GM13976 (cell line): ENCODE measurements at regions not wholly inside any gene's neighbourhood (a gene's known extent, or its start where the extent isn't known, plus 50 kb on each side); places are given as distances from the start of the nearest gene placed in this dataset.

Experiments used
- DNase-seq: peaks from one replicate; pipeline ENCODE4 v3.0.0; 2012; ENCODE audit warnings: low spot score
- CTCF ChIP-seq: IDR thresholded peaks from 2 replicates; pipeline ENCODE4 v1.5.1; 2012; ENCODE audit warnings: borderline replicate concordance, mild to moderate bottlenecking; ENCODE audit not compliant: insufficient read depth; ENCODE audit errors: extremely low read depth, missing control alignments, control extremely low read depth
- in situ Hi-C: fragments of 300-500 bp; cut with MboI; formaldehyde crosslinking; loops from one replicate; pipeline ENCODE4 v1.12.0; 2022; ENCODE audit warnings: low sequenced_read_pairs, mixed read lengths, inconsistent platforms; ENCODE audit not compliant: unreplicated experiment

DNA sequence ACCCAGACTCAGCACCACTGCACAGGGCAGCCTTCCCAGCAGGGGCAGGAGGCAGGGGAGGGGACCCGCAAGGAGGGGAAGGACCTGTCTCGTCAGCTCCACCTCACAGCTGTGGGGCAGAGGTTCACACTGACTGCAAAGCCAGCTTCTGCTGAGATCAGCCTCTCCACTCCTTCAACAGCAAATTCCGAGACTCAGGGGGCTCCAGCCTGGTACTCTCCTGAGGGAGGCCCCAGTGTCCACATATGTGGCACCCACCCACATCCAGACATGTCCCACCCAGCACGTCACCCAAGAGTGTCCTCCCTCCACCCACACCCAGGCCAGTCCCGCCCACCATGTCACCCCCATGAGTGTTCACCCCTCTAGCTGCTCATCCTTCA is 329.5 kb downstream of the NPHP4 start:
- in situ Hi-C loops: no loop called here
- DNase-seq: no peak

GRCh38 chr1:5662086-5662743 is 330.0 kb downstream of the NPHP4 start:
- no peak for DNase-seq
- in situ Hi-C loops: no loop called here

More for the DNA sequence above, 329.5 kb downstream of the NPHP4 start:
- no peak for TF ChIP-seq CTCF

GRCh38 chr1:5661196-5662085 is 330.8 kb downstream of the NPHP4 start:
- in situ Hi-C loops: no loop called here
- TF ChIP-seq CTCF: no peak
- DNase-seq: no peak

More at GRCh38 chr1:5662086-5662743, 330.0 kb downstream of the NPHP4 start:
- TF ChIP-seq CTCF: no peak

DNA sequence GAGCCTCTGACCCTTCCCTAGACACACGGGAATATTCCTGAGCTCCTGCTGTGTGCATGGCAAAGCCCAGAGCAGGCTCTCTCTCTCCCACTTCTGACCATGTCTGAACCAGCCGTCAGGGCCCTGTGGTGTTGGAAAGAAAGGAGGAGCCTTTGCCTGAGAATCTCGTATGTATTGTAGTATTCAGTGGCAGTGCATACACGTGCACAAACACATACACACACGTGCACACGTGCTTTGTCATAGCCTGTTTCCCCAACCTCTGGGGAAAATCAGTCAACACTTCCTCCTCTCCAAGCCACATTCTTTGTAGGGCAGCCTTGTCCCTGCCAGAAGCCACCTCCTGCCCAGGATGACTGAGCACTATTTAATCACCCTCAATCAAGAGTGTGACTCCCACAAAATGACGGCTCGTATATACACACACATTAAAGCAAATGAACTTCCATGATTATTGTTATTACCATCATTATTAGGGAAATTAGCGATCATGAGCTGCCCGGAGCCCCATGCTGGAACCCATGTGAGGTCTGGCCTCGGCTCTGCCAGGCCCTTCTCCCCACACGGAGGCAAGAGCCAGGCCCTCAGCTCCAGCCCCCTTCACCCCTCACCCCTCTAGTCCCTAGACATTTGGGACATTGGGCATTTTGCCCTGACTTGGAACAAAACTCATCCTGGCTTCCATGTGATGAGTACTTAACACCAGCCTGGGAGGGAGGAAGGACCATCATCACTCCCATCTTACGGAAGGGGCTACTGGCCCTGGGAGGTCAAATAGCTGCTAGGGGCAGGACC is 331.9 kb downstream of the NPHP4 start:
- in situ Hi-C loops: no loop called here
- TF ChIP-seq CTCF: no peak
- no peak for DNase-seq

DNA sequence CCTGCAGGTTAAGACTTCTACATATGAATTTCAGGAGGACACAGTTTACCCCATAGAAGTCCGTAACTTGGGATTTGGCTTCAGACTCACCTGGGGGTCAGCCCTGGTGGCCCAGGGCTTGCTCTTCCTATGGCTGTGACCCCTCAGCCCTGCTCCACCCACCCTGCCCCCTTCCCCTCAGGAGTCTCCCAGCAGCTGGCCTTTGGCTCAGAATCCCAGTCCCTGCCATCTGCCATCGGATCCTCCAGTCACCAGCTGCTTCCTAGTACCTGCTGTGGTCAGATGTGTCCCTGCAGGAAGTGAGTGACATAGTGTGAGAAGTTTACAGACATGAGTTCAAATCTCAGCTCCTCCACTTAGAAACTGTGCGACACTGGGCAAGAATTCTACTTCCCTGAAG is 332.6 kb downstream of the NPHP4 start:
- in situ Hi-C loops: no loop called here
- no peak for TF ChIP-seq CTCF

GRCh38 chr1:5658340-5659316 is 333.6 kb downstream of the NPHP4 start:
- in situ Hi-C loops: no loop called here
- no peak for TF ChIP-seq CTCF
- DNase-seq: no peak

More for the DNA sequence above, 332.6 kb downstream of the NPHP4 start:
- DNase-seq: no peak
